H7 (cell line): ENCODE measurements at regions not wholly inside any gene's neighbourhood (a gene's known extent, or its start where the extent isn't known, plus 50 kb on each side); places are given as distances from the start of the nearest gene placed in this dataset.
"Not testable (repeated sequence)": the region's sequence is repeated elsewhere in the genome, so short reads cannot be mapped to it uniquely, and the experiment has no call there.

ENCODE experiments used
- DNase-seq: peaks from one replicate; pipeline ENCODE4 v3.0.0; 2012
- H3K27me3 ChIP-seq: 2 replicates; pipeline ENCODE4 v1.6.0; 2011; ENCODE audit warnings: mild to moderate bottlenecking, low read length; ENCODE audit not compliant: control insufficient read depth, insufficient read depth
- H3K36me3 ChIP-seq: replicated peaks from 2 replicates; pipeline ENCODE4 v1.5.1; 2011; ENCODE audit warnings: low read length; ENCODE audit not compliant: control insufficient read depth, insufficient read depth
- H3K4me3 ChIP-seq: 2 replicates; pipeline ENCODE4 v1.5.1; 2011; ENCODE audit warnings: low read depth, mild to moderate bottlenecking, control low read depth, low read length, moderate library complexity; ENCODE audit not compliant: insufficient read depth

GRCh38 chr3:153866901-153867300 is 254.3 kb upstream of the ARHGEF26 start:
- Histone ChIP-seq H3K36me3 (no peaks in the 10 kb centered on the region), H3K4me3 (no peak overlapping the region), H3K27me3 (no peaks in the 10 kb centered on the region)
- DNase-seq: no peak

- H3K4me3 ChIP-seq, DNase-seq, H3K27me3 ChIP-seq, H3K36me3 ChIP-seq: not testable (repeated sequence)
Measured at GRCh38 chr3:153874348-153874747, 246.8 kb upstream of the ARHGEF26 start.

- DNase-seq: no peak
- H3K27me3 ChIP-seq: no peaks in the 10 kb centered on the region
- H3K36me3 ChIP-seq: no peaks in the 10 kb centered on the region
- no peak overlapping the region for H3K4me3 ChIP-seq
Measured at GRCh38 chr3:153880493-153880892, 240.7 kb upstream of the ARHGEF26 start.

GRCh38 chr3:153881201-153881600 is 240.0 kb upstream of the ARHGEF26 start:
- no peak overlapping the region for H3K4me3 ChIP-seq
- H3K27me3 ChIP-seq: no peaks in the 10 kb centered on the region
- DNase-seq: no peak
- H3K36me3 ChIP-seq: no peaks in the 10 kb centered on the region

DNA sequence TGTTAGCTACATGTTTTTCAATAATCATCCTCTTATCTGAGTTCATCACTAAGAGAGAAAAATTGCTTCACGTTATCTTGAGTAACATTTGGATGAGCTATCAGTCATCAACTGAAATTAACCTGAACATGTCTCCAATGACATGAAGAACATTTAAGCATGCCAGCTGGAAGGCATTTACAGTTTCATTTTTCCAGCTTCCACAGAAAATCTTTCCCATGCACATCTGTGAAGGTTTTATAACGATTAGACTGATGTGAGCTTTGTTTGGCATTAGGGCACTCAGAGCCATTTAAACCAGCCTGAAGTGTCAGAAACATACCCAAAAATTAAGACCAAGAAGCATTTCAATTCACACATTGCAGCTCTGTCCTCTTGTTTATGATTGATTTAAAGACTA is 235.8 kb upstream of the ARHGEF26 start:
- DNase-seq: no peak
- H3K36me3 ChIP-seq: no peaks in the 10 kb centered on the region
- no peaks in the 10 kb centered on the region for H3K27me3 ChIP-seq
- H3K4me3 ChIP-seq: no peak overlapping the region

GRCh38 chr3:153889905-153890334 is 231.3 kb upstream of the ARHGEF26 start:
- no peak for DNase-seq
- Histone ChIP-seq H3K4me3 (no peak overlapping the region), H3K36me3 (no peaks in the 10 kb centered on the region), H3K27me3 (no peaks in the 10 kb centered on the region)

DNA sequence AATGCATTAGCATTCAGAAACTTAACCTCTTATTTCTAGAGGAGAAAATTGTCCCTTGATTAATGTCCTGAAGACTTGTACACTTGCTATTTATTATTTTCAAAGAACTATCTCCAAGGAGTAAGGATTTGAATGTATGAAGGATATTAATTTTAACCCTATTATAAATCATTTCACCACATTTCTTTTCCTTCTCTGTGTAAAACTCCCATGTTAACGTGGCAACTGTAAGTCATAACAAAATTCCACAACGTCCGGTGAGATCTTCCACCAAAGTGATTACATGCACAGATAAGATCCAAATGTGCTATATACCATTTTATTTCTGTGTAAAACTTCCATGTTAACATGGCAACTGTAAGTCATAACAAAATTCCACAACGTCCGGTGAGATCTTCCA is 229.1 kb upstream of the ARHGEF26 start:
- no peak overlapping the region for H3K4me3 ChIP-seq
- H3K27me3 ChIP-seq: no peaks in the 10 kb centered on the region
- no peak for DNase-seq
- H3K36me3 ChIP-seq: no peaks in the 10 kb centered on the region

DNA sequence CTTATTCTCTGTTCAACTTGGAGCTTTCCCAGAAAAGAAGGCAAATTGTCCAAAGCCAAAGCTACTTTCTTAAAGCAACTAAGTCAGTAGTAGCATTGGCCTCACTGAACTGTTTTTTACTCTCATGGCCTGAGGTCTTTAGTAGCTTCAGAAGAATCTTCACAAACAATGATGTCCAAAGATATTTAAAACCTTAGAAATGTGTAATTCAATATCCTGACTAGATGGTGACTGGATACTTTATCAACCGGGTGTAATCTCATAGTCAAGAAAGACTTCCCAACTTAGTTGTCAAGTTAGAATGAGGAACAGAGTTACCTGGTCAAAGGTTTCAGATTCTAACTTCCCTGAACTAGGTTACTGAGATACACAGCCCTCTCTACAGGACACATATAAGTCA is 226.3 kb upstream of the ARHGEF26 start:
- Histone ChIP-seq H3K4me3 (no peak overlapping the region), H3K36me3 (no peaks in the 10 kb centered on the region), H3K27me3 (no peaks in the 10 kb centered on the region)
- DNase-seq: no peak

GRCh38 chr3:153896197-153896596 is 225.0 kb upstream of the ARHGEF26 start:
- Histone ChIP-seq H3K4me3 (no peak overlapping the region), H3K36me3 (no peaks in the 10 kb centered on the region), H3K27me3 (no peaks in the 10 kb centered on the region)
- DNase-seq: no peak

- H3K36me3 ChIP-seq: no peaks in the 10 kb centered on the region
- DNase-seq: no peak
- H3K4me3 ChIP-seq: no peak overlapping the region
- H3K27me3 ChIP-seq: no peaks in the 10 kb centered on the region
Measured at GRCh38 chr3:153897025-153897723, 224.0 kb upstream of the ARHGEF26 start.

DNA sequence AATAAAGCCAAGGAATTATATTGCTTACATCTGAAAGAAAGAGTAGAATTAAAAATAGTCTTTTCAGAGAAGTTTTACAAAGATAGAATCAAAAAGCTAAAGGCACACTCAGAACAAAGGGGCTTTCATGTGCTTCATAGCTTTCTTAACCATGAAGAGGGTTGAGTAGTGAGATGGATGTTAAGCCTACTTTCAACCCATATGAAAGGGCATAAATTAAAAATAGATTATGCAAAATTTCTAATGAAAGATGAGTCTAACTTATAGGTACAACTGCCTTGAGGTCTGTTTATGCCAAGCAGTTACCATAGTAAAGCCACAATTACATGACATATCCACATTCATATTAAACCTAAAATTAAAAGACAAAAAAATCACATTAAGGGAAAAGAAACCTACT is 223.3 kb upstream of the ARHGEF26 start:
- no peaks in the 10 kb centered on the region for H3K27me3 ChIP-seq
- DNase-seq: no peak
- no peak overlapping the region for H3K4me3 ChIP-seq
- no peaks in the 10 kb centered on the region for H3K36me3 ChIP-seq

GRCh38 chr3:153901152-153901551 is 220.0 kb upstream of the ARHGEF26 start:
- no peaks in the 10 kb centered on the region for H3K36me3 ChIP-seq
- DNase-seq: no peak
- H3K4me3 ChIP-seq: no peak overlapping the region
- H3K27me3 ChIP-seq: no peaks in the 10 kb centered on the region

DNA sequence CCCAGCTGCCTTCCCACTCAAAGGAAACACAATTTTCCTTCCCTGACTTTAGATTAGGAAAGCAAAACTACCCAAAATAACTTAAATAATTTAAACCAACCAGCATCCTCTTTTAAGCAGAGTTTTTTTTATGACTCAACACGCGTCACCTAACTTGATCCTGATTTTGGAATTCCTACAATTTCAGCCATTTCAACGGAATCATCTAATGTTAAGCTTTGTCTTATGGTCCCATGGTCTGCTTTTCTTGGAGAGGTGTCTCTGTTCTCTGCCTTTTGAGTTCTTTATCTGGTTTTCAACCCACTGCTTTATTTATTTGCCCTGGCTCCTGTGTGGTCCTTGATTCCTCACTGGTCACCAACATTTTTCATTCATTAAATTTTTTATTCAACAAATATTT is 219.2 kb upstream of the ARHGEF26 start:
- no peak for DNase-seq
- H3K4me3 ChIP-seq: no peak overlapping the region
- no peaks in the 10 kb centered on the region for H3K27me3 ChIP-seq
- H3K36me3 ChIP-seq: no peaks in the 10 kb centered on the region

DNA sequence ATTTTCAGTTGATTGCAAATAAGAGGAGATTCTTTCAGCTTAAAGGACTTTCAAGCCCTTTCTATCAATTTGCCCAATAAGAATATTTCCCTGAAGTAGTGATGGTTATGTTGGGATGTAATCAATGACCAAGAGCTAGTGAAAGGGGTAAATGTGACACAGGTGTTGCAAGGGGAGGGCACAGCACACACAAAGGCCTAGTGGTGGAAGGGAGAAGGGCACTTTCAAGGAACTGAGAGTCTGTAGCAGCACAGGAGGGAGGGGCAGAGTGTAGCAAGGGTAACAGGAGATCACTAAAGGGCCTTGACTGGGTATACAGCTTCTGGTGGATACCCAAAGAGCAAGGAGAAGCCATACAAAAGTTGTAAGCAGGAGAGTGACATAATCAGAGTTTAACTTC is 217.8 kb upstream of the ARHGEF26 start:
- no peaks in the 10 kb centered on the region for H3K27me3 ChIP-seq
- no peak overlapping the region for H3K4me3 ChIP-seq
- DNase-seq: peak; percentile 37
- no peaks in the 10 kb centered on the region for H3K36me3 ChIP-seq

GRCh38 chr3:153906366-153906765 is 214.8 kb upstream of the ARHGEF26 start:
- Histone ChIP-seq H3K36me3 (no peaks in the 10 kb centered on the region), H3K27me3 (no peaks in the 10 kb centered on the region), H3K4me3 (no peak overlapping the region)
- no peak for DNase-seq

GRCh38 chr3:153910387-153910786 is 210.8 kb upstream of the ARHGEF26 start:
- DNase-seq: no peak
- no peaks in the 10 kb centered on the region for H3K36me3 ChIP-seq
- no peaks in the 10 kb centered on the region for H3K27me3 ChIP-seq
- no peak overlapping the region for H3K4me3 ChIP-seq
